ENCODE measurements at regions not wholly inside any gene's neighbourhood (a gene's known extent, or its start where the extent isn't known, plus 50 kb on each side); places are given as distances from the start of the nearest gene placed in this dataset.
A peak's percentile ranks its signal among the peaks of the same experiment; 100 is the strongest.

GRCh38 chr7:26054386-26054785 is 97.6 kb upstream of the NFE2L3 start:
- Histone ChIP-seq H3K9me3 (no peaks in the 10 kb centered on the region), H3K4me1 (no peaks in the 10 kb centered on the region), H3K4me3 (replicated peaks in 1 of 3) (no peak overlapping the region), H3K36me3 (no peaks in the 10 kb centered on the region), H3K27me3 (no peaks in the 10 kb centered on the region), H3K27ac (no peak overlapping the region)
- TF ChIP-seq, protein P1, sequence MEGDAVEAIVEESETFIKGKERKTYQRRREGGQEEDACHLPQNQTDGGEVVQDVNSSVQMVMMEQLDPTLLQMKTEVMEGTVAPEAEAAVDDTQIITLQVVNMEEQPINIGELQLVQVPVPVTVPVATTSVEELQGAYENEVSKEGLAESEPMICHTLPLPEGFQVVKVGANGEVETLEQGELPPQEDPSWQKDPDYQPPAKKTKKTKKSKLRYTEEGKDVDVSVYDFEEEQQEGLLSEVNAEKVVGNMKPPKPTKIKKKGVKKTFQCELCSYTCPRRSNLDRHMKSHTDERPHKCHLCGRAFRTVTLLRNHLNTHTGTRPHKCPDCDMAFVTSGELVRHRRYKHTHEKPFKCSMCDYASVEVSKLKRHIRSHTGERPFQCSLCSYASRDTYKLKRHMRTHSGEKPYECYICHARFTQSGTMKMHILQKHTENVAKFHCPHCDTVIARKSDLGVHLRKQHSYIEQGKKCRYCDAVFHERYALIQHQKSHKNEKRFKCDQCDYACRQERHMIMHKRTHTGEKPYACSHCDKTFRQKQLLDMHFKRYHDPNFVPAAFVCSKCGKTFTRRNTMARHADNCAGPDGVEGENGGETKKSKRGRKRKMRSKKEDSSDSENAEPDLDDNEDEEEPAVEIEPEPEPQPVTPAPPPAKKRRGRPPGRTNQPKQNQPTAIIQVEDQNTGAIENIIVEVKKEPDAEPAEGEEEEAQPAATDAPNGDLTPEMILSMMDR (IDR thresholded peaks at IDR 0.05), result no peak
- no peak for DNase-seq
- 83 to 88% methylated on average over 3 of the region's 3 CpGs for WGBS, 2 donors
- intact Hi-C loops (cut with DNase I), result no loop called here

GRCh38 chr7:26055241-26055640 is 96.8 kb upstream of the NFE2L3 start:
- Histone ChIP-seq H3K4me1 (no peaks in the 10 kb centered on the region), H3K36me3 (no peaks in the 10 kb centered on the region), H3K27me3 (no peaks in the 10 kb centered on the region), H3K9me3 (no peaks in the 10 kb centered on the region), H3K4me3 (replicated peaks in 1 of 3) (no peak overlapping the region), H3K27ac (no peak overlapping the region)
- no peak for TF ChIP-seq POLR2A (IDR thresholded peaks at IDR 0.05)
- TF ChIP-seq, protein P1 (IDR thresholded peaks at IDR 0.05), result no peak
- DNase-seq, result no peak
- 78 to 85% methylated on average over 3 of the region's 3 CpGs for WGBS, 2 donors
- intact Hi-C loops (cut with DNase I), result no loop called here

DNA sequence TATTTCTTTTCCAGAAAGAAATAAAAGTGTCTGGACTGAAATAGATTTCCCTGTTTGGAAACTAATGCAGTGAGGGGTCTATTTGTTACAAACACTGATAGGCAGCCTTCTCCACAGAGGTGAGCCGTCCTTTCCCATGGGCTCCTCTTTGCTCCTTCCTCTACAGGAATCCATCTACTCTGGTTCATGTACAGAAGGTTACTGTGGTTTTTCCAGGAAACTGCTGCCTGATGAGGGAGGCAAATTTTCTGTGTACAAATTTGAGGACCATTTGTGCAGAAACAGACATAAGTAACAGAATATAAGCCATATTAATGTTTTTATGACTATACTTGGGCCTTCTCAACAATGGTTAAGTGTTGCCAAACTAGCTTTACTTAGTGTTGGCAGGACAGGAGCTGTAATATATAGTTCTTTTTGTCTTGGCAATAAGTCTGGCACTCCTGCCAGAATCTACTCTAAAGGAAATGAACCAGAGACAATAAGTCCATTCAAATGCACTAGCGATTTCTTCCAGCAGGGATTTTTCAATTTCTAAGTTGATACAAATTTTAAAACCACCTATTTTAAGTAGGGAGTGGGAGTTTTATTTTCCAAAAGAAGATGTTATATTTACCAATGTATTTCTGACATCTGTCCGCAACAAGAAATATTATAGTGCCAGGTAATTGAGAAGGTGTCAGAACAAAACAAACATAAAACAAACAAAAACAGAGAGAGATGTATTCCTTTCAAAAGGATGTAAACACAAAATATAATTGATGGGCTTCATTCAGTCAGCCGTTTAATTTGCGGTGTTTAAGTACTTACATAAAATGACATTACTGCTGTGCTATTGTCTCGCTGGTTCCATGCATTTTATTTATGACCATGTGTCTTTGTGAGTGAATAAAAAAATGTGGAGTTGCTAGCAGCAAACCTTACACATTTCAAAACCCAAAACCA is 91.0 kb upstream of the NFE2L3 start:
- Histone ChIP-seq H3K27ac (no peak overlapping the region), H3K27me3 (no peaks in the 10 kb centered on the region), H3K4me1 (no peaks in the 10 kb centered on the region), H3K4me3 (replicated peaks in 1 of 3) (no peak overlapping the region), H3K9me3 (no peaks in the 10 kb centered on the region), H3K36me3 (no peaks in the 10 kb centered on the region)
- WGBS, 2 donors, result 53% methylated on average over 6 of the region's 6 CpGs
- intact Hi-C loops (cut with DNase I), result no loop called here
- DNase-seq, result no peak
- TF ChIP-seq POLR2A (IDR thresholded peaks at IDR 0.05), result no peak
- TF ChIP-seq, protein P1 (IDR thresholded peaks at IDR 0.05), result no peak

DNA sequence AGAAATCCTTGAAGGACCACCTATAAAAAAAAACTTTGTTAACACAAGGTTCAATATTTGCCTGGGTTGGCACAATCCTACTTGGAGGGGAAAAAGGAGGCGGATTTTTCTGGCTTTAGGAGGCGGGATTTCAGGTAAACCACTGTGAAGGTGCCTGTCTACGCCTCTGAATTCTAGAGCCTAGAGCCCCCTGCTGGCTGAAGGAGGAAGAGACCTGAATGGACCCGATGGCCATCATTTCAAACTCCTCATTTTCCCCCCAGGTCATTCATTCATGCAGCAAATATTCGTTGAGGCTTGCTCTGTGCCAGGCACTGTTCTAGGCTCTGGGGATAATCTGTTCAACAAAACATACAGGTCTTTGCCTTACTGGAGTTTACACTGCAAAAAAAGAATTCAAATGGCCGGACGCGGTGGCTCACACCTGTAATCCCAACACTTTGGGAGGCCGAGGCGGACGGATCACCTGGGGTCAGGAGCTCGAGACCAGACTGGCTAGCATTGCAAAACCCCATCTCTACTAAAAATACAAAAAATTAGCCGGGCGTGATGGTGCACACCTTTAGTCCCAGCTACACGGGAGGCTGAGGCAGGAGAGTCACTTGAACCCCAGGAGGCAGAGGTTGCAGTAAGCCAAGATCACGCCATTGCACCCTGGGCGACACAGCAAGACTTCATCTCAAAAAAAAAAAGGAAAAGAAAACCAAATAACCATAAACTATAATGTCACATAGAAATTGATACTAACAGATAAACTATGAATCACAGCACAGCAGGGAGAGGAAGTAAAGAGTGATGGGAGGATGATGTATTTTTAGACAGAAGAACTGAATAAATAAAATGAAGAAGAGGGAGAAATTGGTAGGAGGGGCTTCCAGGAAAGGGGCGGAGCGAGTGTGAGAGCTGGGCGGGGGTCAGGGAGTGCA is 90.1 kb upstream of the NFE2L3 start:
- H3K36me3 ChIP-seq, result no peaks in the 10 kb centered on the region
- intact Hi-C loops (cut with DNase I), result loop anchor here (2.0 kb wide), 1 partner anchor 167 kb away; no protein-coding TSS in a partner anchor
- DNase-seq, result peak; percentile 71 to 78
- no peaks in the 10 kb centered on the region for H3K4me1 ChIP-seq
- H3K4me3 ChIP-seq (replicated peaks in 1 of 3), result no peak overlapping the region
- no peaks in the 10 kb centered on the region for H3K9me3 ChIP-seq
- WGBS, 2 donors, result 67 to 69% methylated on average over 20 of the region's 20 CpGs
- no peaks in the 10 kb centered on the region for H3K27me3 ChIP-seq
- H3K27ac ChIP-seq, result no peak overlapping the region
- no peak for TF ChIP-seq POLR2A (IDR thresholded peaks at IDR 0.05)
- TF ChIP-seq, protein P1 (IDR thresholded peaks at IDR 0.05), result peak; percentile 37 to 85 (median 60)
